Keratinocyte (primary cell): ENCODE measurements at regions not wholly inside any gene's neighbourhood (a gene's known extent, or its start where the extent isn't known, plus 50 kb on each side); places are given as distances from the start of the nearest gene placed in this dataset.

Source experiments
- DNase-seq: peaks from one replicate; pipeline ENCODE4 v3.0.0-alpha.2; 2011; ENCODE audit warnings: low read depth, missing footprints, low spot score
- FAIRE-seq: peaks from 2 replicates; lab custom pipeline; 2011; peaks lifted over from hg19 to GRCh38; lab: Jason Lieb, UNC
- H2AFZ ChIP-seq: 2 replicates; pipeline ENCODE4 v1.6.0; 2012; ENCODE audit warnings: low read length, control low read depth, inconsistent platforms; ENCODE audit not compliant: control insufficient read depth
- H3K27ac ChIP-seq: 2 replicates; pipeline ENCODE4 v1.5.1; 2011; ENCODE audit warnings: low read length; ENCODE audit not compliant: control insufficient read depth, insufficient read depth
- H3K27me3 ChIP-seq: 3 replicates; pipeline ENCODE4 v1.6.0; 2011; ENCODE audit warnings: low read length; ENCODE audit not compliant: control insufficient read depth, insufficient read depth; ENCODE audit errors: extremely low read depth
- H3K36me3 ChIP-seq, 2 experiments: 2 replicates in 1 of 2; 3 replicates in 1 of 2; pipeline ENCODE4 v1.5.1; 2011; ENCODE audit warnings: low read length in 2 of 2, mild to moderate bottlenecking in 1 of 2; ENCODE audit not compliant: control insufficient read depth in 2 of 2, insufficient read depth in 2 of 2; ENCODE audit errors: extremely low read depth in 1 of 2
- H3K4me1 ChIP-seq: 3 replicates; pipeline ENCODE4 v1.5.1; 2011; ENCODE audit warnings: low read length; ENCODE audit not compliant: control insufficient read depth, insufficient read depth; ENCODE audit errors: extremely low read depth
- H3K4me2 ChIP-seq: 3 replicates; pipeline ENCODE4 v1.6.0; 2011; ENCODE audit warnings: low read depth, low read length; ENCODE audit not compliant: control insufficient read depth, insufficient read depth; ENCODE audit errors: extremely low read depth
- H3K4me3 ChIP-seq, 3 experiments: fragments of 200-600 bp in 1 of 3; sonication (generic) in 1 of 3; 2 replicates in 2 of 3; 3 replicates in 1 of 3; pipeline ENCODE4 v1.5.1; 2011 to 2016; ENCODE audit warnings: low read length in 3 of 3, mild to moderate bottlenecking in 3 of 3, control low read depth in 2 of 3, inconsistent platforms in 1 of 3, low read depth in 1 of 3, mixed read lengths in 1 of 3, mixed run types in 1 of 3, moderate library complexity in 1 of 3; ENCODE audit not compliant: control insufficient read depth in 2 of 3, insufficient read depth in 2 of 3; ENCODE audit errors: extremely low read depth in 1 of 3
- H3K79me2 ChIP-seq: 2 replicates; pipeline ENCODE4 v1.6.0; 2012; ENCODE audit warnings: low read length; ENCODE audit not compliant: control insufficient read depth, insufficient read depth
- H3K9ac ChIP-seq: 3 replicates; pipeline ENCODE4 v1.6.0; 2011; ENCODE audit warnings: low read length; ENCODE audit not compliant: control insufficient read depth, insufficient read depth; ENCODE audit errors: extremely low read depth
- H3K9me1 ChIP-seq: 3 replicates; pipeline ENCODE4 v1.6.0; 2011; ENCODE audit warnings: low read length; ENCODE audit not compliant: control insufficient read depth, insufficient read depth; ENCODE audit errors: extremely low read depth
- H3K9me3 ChIP-seq: 2 replicates; pipeline ENCODE4 v1.5.1; 2012; ENCODE audit warnings: low read depth, low read length; ENCODE audit not compliant: control insufficient read depth
- H4K20me1 ChIP-seq: 3 replicates; pipeline ENCODE4 v1.6.0; 2011; ENCODE audit warnings: low read length; ENCODE audit not compliant: control insufficient read depth, insufficient read depth; ENCODE audit errors: extremely low read depth
- EZH2 ChIP-seq: IDR thresholded peaks from one replicate; pipeline ENCODE4 v1.6.1; 2012; ENCODE audit warnings: inconsistent platforms, mild to moderate bottlenecking, low read length, moderate library complexity
- dilution Hi-C: fragments of 300-500 bp; cut with MboI; formaldehyde crosslinking; loops from one replicate; pipeline ENCODE4 v1.7.0; 2020; ENCODE audit warnings: low sequenced_read_pairs; ENCODE audit not compliant: extremely low pct_ligation_motif_present
- TF ChIP-seq, protein P1 (sequence below), 3 experiments: IDR thresholded peaks in 1 of 3; conservative IDR thresholded peaks in 1 of 3; optimal IDR thresholded peaks in 1 of 3; 2 replicates in 2 of 3; 3 replicates in 1 of 3; pipeline versions ENCODE3 to v1.5.1; 2011; ENCODE audit warnings: low read length in 3 of 3, mild to moderate bottlenecking in 3 of 3, moderate library complexity in 2 of 3, control low read depth in 1 of 3, inconsistent platforms in 1 of 3; ENCODE audit not compliant: insufficient read depth in 2 of 3; ENCODE audit errors: extremely low read depth in 1 of 3

DNA sequence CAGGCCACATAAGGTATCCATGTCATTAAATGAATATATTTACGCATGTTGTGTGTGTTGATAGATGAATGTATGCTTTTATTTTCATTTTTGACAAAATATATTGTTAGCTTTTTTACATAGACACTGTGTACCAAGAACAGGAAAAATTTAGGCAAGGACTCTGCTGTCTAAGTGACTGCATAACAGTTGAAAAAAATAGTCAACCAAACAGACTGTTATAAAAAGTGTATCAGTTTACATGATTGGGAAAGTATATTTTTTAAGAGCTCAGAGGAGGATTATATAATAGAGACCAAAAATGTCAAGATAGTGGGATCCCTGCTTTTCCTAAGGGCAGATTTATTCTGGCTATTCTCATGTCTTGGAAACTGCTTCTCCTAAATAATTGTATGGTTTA lies 858.0 kb downstream of the SLITRK1 start:
- no peak overlapping the region for H3K9ac ChIP-seq
- H3K36me3 ChIP-seq, result no peaks in the 10 kb centered on the region
- no peak overlapping the region for H2AFZ ChIP-seq
- dilution Hi-C loops, result no loop called here
- no peak overlapping the region for H3K4me2 ChIP-seq
- H3K9me1 ChIP-seq, result no peaks in the 10 kb centered on the region
- no peak overlapping the region for H3K4me3 ChIP-seq
- H4K20me1 ChIP-seq, result no peaks in the 10 kb centered on the region
- no peaks in the 10 kb centered on the region for H3K4me1 ChIP-seq
- H3K9me3 ChIP-seq, result no peaks in the 10 kb centered on the region
- DNase-seq (no peak), FAIRE-seq (no peak)
- H3K27me3 ChIP-seq, result no peaks in the 10 kb centered on the region
- TF ChIP-seq EZH2, result no peak
- TF ChIP-seq, protein P1, sequence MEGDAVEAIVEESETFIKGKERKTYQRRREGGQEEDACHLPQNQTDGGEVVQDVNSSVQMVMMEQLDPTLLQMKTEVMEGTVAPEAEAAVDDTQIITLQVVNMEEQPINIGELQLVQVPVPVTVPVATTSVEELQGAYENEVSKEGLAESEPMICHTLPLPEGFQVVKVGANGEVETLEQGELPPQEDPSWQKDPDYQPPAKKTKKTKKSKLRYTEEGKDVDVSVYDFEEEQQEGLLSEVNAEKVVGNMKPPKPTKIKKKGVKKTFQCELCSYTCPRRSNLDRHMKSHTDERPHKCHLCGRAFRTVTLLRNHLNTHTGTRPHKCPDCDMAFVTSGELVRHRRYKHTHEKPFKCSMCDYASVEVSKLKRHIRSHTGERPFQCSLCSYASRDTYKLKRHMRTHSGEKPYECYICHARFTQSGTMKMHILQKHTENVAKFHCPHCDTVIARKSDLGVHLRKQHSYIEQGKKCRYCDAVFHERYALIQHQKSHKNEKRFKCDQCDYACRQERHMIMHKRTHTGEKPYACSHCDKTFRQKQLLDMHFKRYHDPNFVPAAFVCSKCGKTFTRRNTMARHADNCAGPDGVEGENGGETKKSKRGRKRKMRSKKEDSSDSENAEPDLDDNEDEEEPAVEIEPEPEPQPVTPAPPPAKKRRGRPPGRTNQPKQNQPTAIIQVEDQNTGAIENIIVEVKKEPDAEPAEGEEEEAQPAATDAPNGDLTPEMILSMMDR (optimal IDR thresholded peaks at IDR 0.05 in 1 of 3, IDR thresholded peaks at IDR 0.05 in 1 of 3, conservative IDR thresholded peaks at IDR 0.05 in 1 of 3; ENCODE audit: extremely low read depth in 1 of 3, insufficient read depth in 2 of 3, low read length in 3 of 3), result no peak
- H3K27ac ChIP-seq, result no peak overlapping the region
- H3K79me2 ChIP-seq, result no peaks in the 10 kb centered on the region

GRCh38 chr13:83019986-83020385 lies 862.3 kb downstream of the SLITRK1 start:
- Histone ChIP-seq H3K27me3 (no peaks in the 10 kb centered on the region), H3K9me3 (no peaks in the 10 kb centered on the region), H4K20me1 (no peaks in the 10 kb centered on the region), H3K9ac (no peak overlapping the region), H3K4me1 (no peaks in the 10 kb centered on the region), H2AFZ (no peak overlapping the region), H3K27ac (no peak overlapping the region), H3K79me2 (no peaks in the 10 kb centered on the region), H3K9me1 (no peaks in the 10 kb centered on the region), H3K4me3 (no peak overlapping the region), H3K4me2 (no peak overlapping the region), H3K36me3 (no peaks in the 10 kb centered on the region)
- DNase-seq (no peak), FAIRE-seq (no peak)
- TF ChIP-seq, protein P1 (optimal IDR thresholded peaks at IDR 0.05 in 1 of 3, IDR thresholded peaks at IDR 0.05 in 1 of 3, conservative IDR thresholded peaks at IDR 0.05 in 1 of 3; ENCODE audit: extremely low read depth in 1 of 3, insufficient read depth in 2 of 3, low read length in 3 of 3), result no peak
- no peak for TF ChIP-seq EZH2
- dilution Hi-C loops, result no loop called here
